Esophagus muscularis mucosa (tissue), 4 donors: ENCODE measurements at regions not wholly inside any gene's neighbourhood (a gene's known extent, or its start where the extent isn't known, plus 50 kb on each side); places are given as distances from the start of the nearest gene placed in this dataset.

Experiments
- DNase-seq: peaks from one replicate; pipeline ENCODE4 v3.0.0-alpha.2; 2017; ENCODE audit errors: extremely low spot score
- H3K27ac ChIP-seq, 4 donors: fragments of 200-600 bp; sonication (generic); replicated peaks in 1 of 4; 1 replicate in 3 of 4; 2 replicates in 1 of 4; pipeline ENCODE4 v1.5.1; 2016 to 2019; ENCODE audit warnings: mild to moderate bottlenecking in 1 of 4
- H3K27me3 ChIP-seq, 4 donors: fragments of 200-600 bp; sonication (generic); one replicate each; pipeline versions ENCODE4 v1.5.1 to v1.6.0; 2016 to 2019
- H3K36me3 ChIP-seq, 4 donors: fragments of 200-600 bp; sonication (generic); one replicate each; pipeline ENCODE4 v1.5.1; 2016 to 2019
- H3K4me1 ChIP-seq, 4 donors: fragments of 200-600 bp; sonication (generic); one replicate each; pipeline ENCODE4 v1.5.1; 2016 to 2019
- H3K4me3 ChIP-seq, 4 donors: fragments of 200-600 bp; sonication (generic); 1 replicate in 2 of 4; 2 replicates in 2 of 4; pipeline ENCODE4 v1.5.1; 2016 to 2019; ENCODE audit warnings: mild to moderate bottlenecking in 4 of 4, moderate library complexity in 1 of 4
- H3K9me3 ChIP-seq, 4 donors: fragments of 200-600 bp; sonication (generic); 1 replicate in 3 of 4; 2 replicates in 1 of 4; pipeline ENCODE4 v1.5.1; 2016 to 2019
- EP300 ChIP-seq: sonication (generic); formaldehyde crosslinking; IDR thresholded peaks from one replicate; pipeline ENCODE4 v1.6.1; 2017; ENCODE audit warnings: antibody characterized with exemption
- POLR2A ChIP-seq: fragments of 450-650 bp; IDR thresholded peaks from one replicate; pipeline ENCODE4 v1.6.1; 2017; ENCODE audit warnings: antibody characterized with exemption, moderate library complexity, mild to moderate bottlenecking, low read depth
- POLR2AphosphoS5 ChIP-seq, 2 donors: sonication (generic); formaldehyde crosslinking; IDR thresholded peaks; one replicate each; pipeline ENCODE4 v1.6.1; 2017; ENCODE audit warnings: antibody characterized with exemption in 2 of 2
- WGBS: methylation state at CpG from one replicate; pipeline ENCODE4 v1.1.5; 2018; 5-methylcytosine and 5-hydroxymethylcytosine counted together
- intact Hi-C: fragments of 100-400 bp; cut with DNase I; formaldehyde crosslinking; loops from one replicate; pipeline ENCODE4 v1.15.1; 2023
- TF ChIP-seq, protein P1 (sequence below), 3 experiments: fragments of 200-600 bp in 2 of 3; fragments of 450-650 bp in 1 of 3; sonication (generic) in 2 of 3; IDR thresholded peaks; one replicate each; pipeline ENCODE4 v1.5.1; 2017 to 2019; ENCODE audit warnings: antibody characterized with exemption in 3 of 3, mild to moderate bottlenecking in 2 of 3, moderate library complexity in 1 of 3

DNA sequence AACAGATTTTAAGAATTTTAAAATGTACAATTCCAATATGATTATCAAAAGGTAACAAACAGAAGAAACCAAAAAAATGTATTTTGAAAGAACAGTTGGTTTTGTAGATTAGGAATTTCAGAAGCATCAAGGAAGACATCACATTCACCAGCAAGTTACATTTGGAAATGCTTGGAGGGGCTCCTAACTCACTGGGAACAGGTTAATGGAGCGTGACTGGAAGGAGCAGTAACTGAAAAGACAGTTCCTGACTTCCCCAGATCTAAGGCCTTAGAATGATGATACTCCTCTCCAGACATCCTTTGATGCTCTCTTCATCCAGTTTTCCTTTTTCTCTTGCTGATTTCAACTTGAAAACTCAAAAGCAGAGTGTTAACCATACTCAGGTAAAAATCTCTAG lies 220.0 kb upstream of the EGLN3 start:
- intact Hi-C loops, result no loop called here
- H3K27ac ChIP-seq, result no peak overlapping the region
- TF ChIP-seq EP300, result no peak
- 96% methylated on average over 1 of the region's 1 CpG for WGBS
- no peaks in the 10 kb centered on the region for H3K9me3 ChIP-seq
- H3K36me3 ChIP-seq, result no peaks in the 10 kb centered on the region
- no peaks in the 10 kb centered on the region for H3K27me3 ChIP-seq
- no peak overlapping the region for H3K4me3 ChIP-seq
- H3K4me1 ChIP-seq, result peaks cover 7 to 32% (median 29%) of the 10 kb centered on the region in 4 donors
- DNase-seq, result no peak

DNA sequence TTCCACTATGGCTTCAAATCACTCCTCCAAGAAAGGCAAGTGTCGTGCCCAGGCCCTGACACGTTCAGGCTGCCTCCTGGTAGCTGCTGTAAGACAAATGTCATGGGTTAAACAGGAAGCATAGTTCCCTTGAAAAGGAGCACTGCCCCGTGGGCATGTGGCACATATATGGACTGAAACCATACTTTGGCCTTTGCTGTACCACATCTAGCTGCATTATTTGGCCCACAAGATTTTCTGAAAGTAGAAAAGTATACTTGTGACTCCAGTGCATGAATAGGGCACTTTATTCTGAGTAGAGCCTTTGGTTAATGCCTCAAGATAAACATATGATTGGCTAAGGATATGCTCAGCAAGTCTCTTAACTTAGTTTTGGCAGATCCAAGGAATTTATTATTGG lies 218.7 kb upstream of the EGLN3 start:
- WGBS, result 53% methylated on average over 3 of the region's 3 CpGs
- H3K36me3 ChIP-seq, result no peaks in the 10 kb centered on the region
- no peak overlapping the region for H3K4me3 ChIP-seq
- peaks cover 7 to 32% (median 29%) of the 10 kb centered on the region in 4 donors for H3K4me1 ChIP-seq
- TF ChIP-seq, protein P1, sequence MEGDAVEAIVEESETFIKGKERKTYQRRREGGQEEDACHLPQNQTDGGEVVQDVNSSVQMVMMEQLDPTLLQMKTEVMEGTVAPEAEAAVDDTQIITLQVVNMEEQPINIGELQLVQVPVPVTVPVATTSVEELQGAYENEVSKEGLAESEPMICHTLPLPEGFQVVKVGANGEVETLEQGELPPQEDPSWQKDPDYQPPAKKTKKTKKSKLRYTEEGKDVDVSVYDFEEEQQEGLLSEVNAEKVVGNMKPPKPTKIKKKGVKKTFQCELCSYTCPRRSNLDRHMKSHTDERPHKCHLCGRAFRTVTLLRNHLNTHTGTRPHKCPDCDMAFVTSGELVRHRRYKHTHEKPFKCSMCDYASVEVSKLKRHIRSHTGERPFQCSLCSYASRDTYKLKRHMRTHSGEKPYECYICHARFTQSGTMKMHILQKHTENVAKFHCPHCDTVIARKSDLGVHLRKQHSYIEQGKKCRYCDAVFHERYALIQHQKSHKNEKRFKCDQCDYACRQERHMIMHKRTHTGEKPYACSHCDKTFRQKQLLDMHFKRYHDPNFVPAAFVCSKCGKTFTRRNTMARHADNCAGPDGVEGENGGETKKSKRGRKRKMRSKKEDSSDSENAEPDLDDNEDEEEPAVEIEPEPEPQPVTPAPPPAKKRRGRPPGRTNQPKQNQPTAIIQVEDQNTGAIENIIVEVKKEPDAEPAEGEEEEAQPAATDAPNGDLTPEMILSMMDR (IDR thresholded peaks at IDR 0.05), result no peak
- TF ChIP-seq EP300 (no peak), POLR2AphosphoS5 (IDR thresholded peaks at IDR 0.05) (no peak), POLR2A (no peak)
- H3K27me3 ChIP-seq, result no peaks in the 10 kb centered on the region
- no peak for DNase-seq
- intact Hi-C loops, result no loop called here
- H3K27ac ChIP-seq, result no peak overlapping the region
- H3K9me3 ChIP-seq, result no peaks in the 10 kb centered on the region

DNA sequence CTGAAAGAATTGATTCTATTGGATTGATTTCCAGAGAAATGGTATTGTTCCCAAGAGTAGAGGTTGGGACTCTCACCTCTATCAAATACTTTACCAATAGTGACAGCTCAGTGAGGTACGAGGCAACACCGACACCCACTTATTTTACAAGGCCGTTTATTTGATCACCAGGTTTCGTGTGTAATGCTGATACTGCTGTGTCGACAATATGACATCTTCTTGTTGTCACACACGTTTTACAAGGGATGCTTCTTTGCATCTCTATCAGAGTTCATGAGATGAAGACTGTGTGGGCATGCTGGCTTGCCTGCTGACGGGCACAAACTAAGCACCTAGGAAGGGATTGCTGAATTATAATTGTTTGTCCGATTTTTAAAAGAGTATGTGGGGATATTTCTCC lies 217.8 kb upstream of the EGLN3 start:
- 83% methylated on average over 8 of the region's 8 CpGs for WGBS
- intact Hi-C loops, result no loop called here
- Histone ChIP-seq H3K27me3 (no peaks in the 10 kb centered on the region), H3K36me3 (no peaks in the 10 kb centered on the region), H3K4me1 (peaks cover 7 to 32% (median 29%) of the 10 kb centered on the region in 4 donors), H3K27ac (no peak overlapping the region), H3K4me3 (no peak overlapping the region), H3K9me3 (no peaks in the 10 kb centered on the region)
- no peak for DNase-seq
- TF ChIP-seq EP300 (no peak), POLR2AphosphoS5 (IDR thresholded peaks at IDR 0.05) (no peak), POLR2A (no peak)
- TF ChIP-seq, protein P1 (IDR thresholded peaks at IDR 0.05), result no peak

DNA sequence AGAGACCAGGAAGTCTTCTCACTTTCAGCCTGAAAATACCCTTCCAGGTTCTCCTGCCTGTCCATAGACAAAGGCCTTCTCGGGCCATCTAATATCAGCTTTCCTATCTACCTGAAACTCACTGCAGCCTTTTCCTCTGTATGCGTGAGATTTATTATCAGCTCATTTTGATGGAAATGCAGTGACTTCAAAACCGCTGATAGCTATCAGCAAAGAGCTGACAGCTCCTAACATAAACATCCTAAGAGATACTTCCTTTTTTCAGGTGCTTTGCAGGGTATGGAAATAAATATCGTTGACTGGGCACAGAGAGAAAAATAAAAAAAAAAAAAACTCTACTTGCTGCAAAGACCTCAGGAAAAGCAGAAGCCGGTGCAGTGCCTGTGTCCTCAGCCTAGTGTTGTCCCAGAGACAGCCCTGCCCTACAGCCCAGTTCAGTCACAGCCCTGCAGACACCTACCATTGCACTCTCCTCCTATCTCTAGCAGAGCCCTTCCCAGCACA lies 215.0 kb upstream of the EGLN3 start:
- TF ChIP-seq, protein P1 (IDR thresholded peaks at IDR 0.05), result no peak
- TF ChIP-seq POLR2A, result no peak
- no peak for TF ChIP-seq POLR2AphosphoS5 (IDR thresholded peaks at IDR 0.05)
- no peak for TF ChIP-seq EP300
- Histone ChIP-seq H3K36me3 (no peaks in the 10 kb centered on the region), H3K27me3 (no peaks in the 10 kb centered on the region), H3K9me3 (no peaks in the 10 kb centered on the region), H3K4me3 (no peak overlapping the region), H3K4me1 (peaks cover 3 to 10% (median 9%) of the 10 kb centered on the region in 4 donors), H3K27ac (no peak overlapping the region)
- 50% methylated on average over 5 of the region's 5 CpGs for WGBS
- DNase-seq, result no peak
- intact Hi-C loops, result no loop called here

DNA sequence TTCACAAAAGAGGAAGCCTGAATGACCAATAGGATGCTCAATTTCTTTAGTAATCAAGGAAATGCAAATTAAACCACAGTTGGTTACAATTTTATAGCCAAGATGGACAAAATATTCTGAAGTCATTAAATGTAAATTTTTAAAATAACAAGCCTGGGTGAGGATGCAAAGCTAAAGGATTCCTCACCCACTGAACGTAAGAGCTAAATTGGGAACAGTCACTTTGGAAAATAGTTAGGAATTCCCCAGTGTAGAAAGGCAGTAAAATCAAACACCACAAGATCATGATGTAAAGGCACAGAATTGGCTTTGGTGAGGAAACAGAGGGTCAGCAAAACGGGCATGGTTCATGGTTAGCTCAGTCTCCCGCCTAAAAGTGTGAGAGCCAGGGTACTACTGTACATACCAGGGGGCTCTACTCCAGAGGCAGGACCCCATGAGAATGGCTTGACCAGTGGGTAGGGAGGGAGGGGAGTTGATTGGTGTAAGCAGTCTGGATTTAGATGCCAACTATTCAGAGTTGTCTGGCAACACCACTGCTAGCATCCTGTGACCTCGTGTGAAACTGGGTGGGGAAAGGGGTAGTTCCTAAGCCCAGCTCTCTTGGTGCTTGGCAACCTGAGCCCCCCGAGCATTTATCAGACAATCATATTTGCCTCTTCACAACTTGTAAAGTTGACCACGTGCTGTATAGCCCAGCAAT lies 213.4 kb upstream of the EGLN3 start:
- Histone ChIP-seq H3K9me3 (no peaks in the 10 kb centered on the region), H3K36me3 (no peaks in the 10 kb centered on the region), H3K4me3 (no peak overlapping the region), H3K27ac (no peak overlapping the region), H3K27me3 (no peaks in the 10 kb centered on the region), H3K4me1 (peaks cover 0 to 3% (median under 1%) of the 10 kb centered on the region in 4 donors)
- TF ChIP-seq, protein P1 (IDR thresholded peaks at IDR 0.05), result no peak
- TF ChIP-seq EP300 (no peak), POLR2A (no peak), POLR2AphosphoS5 (IDR thresholded peaks at IDR 0.05) (no peak)
- WGBS, result 73% methylated on average over 6 of the region's 6 CpGs
- DNase-seq, result no peak
- intact Hi-C loops, result no loop called here
